HT-29 (cell line): ENCODE measurements at regions not wholly inside any gene's neighbourhood (a gene's known extent, or its start where the extent isn't known, plus 50 kb on each side); places are given as distances from the start of the nearest gene placed in this dataset.
"Not testable (repeated sequence)": the region's sequence is repeated elsewhere in the genome, so short reads cannot be mapped to it uniquely, and the experiment has no call there.

Experiments
- DNase-seq: peaks from one replicate; pipeline ENCODE4 v3.0.0-alpha.2; 2015; ENCODE audit warnings: low spot score

DNA sequence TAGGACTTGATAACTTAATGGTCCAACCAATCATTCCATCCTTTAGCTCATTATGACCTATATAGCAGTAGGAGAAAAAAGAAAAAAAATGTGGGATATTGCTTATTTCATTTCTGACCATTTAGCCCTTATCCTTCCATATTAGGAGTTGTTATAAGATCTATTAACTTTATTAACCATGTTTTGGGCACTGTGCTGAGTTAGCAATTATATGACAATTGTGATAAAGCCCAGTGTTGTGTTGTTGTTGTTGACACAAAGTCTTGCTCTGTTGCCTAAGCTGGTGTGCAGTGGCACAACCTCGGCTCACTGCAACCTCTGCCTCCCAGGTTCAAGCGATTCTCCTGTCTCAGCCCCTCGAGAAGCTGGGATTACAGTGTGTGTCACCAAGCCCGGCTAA lies 569.7 kb upstream of the FOXG1 start:
- DNase-seq: no peak

DNA sequence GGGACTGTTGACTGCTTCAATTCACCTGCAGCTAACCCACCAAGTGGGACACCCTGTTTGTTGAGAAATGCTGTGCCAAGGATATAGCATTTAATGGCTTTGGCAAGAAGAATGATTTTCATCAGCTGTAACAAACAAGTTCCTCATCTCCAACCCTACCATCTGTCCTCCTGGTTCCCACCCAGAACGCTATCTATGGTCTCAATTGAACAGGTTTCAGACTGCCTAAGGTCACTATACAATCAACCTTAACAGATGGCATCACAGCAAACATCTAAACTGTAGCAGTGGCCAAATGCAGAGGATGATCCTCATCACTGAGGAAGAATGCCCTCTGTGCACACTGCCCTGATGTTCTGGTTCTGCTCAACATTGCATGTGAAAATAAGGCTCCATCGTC lies 546.2 kb upstream of the FOXG1 start:
- no peak for DNase-seq

DNA sequence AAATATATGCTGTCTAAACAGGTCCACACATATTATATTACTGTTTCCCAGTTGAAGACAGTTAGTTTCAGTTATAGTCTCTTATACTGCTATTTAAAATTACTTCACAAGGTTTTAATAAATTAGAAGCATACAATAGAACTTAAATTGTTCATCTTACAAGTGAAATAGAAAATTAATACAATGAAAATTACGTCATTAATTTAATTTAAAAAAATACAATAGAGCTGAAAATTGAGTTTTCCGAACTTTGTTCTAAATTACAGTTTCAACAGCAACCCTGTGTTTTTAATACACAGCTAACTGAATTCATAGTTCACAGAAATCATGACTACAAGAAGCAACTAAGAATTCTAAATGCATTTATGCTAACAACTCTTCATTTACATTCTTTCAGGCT lies 525.7 kb upstream of the FOXG1 start:
- DNase-seq: no peak

DNA sequence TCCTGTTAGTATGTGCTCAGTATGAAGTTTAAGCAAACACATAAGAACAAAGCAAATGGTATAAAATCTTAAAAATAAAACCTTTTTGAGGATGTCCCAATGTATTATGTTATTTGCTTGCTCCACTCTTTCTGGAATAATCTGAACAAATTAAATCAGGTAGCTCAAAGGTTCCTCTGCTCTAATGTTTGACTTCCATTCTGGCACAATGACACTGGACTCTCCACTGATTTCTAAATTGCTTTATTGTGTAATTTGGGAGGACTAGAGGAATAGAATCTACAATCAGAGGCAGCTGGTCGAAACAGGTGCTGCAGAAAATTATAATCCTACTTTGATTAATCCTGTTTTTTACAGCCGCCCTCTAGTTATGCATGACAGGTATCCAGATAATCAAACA lies 523.7 kb upstream of the FOXG1 start:
- DNase-seq: no peak

DNA sequence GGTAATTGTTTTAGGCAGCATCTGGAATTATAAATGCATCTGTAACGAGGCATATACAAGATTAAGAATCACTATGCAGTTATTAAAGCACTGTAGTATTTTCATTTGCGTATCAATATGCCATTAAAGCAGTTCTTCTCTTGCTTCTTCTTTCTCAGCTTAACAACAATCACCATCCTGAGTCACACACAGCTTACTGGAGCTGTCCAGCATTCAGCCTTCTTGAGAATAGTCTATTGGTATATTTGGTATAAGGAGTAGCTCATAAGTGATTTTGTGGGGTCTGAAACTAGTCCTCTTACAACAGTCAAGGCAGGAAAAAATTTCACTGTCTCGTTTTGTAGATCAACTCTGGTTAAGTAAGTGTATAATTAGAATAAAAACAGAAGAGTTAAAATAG lies 523.0 kb upstream of the FOXG1 start:
- no peak for DNase-seq

DNA sequence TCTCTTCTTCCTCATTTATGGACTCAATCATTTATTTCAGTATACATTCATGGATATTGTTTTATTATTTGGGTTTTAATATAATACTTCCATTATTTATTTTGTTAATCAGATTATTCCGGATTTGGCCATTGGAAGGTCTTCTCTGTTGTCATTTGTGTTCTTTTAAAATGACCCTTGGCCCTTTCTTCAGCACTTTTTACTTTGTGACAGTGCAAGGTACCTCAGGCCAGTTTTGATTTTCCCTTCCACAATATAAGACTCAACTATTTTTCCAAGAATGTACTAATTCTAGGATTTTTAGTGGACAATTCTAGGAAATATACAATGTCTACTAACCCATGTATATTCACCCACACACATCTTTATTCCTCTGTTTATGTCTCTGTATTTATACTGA lies 521.4 kb upstream of the FOXG1 start:
- no peak for DNase-seq

DNA sequence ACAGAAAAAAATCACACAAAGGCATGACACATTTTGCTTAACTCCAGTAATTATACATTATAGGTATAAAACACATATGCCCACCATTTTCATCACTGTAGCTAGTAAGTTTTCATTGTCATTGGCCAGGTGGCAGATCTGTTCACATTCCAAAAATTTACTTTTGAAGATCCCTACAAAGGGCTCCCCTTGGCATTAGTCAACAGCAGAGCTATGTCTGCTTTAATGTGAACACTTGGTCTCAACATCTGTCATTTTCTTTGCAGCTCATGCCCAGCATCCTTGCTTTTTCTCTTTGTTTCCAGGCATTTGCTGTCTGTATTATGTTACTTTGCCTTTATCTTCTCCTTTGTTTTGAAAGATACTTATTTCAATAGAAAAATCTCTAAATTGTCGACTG lies 519.1 kb upstream of the FOXG1 start:
- no peak for DNase-seq

DNA sequence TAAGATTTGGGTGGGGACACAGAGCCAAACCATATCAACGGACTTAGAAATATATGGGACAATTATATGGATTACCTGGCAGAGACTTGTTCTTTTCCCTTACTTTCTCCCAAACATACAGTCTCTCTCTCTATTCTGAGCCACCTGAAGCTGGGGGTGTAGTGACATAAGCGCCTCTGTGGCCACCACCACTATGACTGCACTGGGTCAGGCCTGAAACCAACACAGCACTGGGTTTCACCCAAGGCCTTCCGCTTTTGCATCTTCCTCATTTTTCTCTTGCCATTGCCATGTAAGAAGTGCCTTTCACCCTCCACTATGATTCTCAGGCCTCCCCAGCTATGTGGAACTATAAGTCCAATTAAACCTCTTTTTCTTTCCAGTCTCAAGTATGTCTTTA lies 514.5 kb upstream of the FOXG1 start:
- not testable (repeated sequence) for DNase-seq

DNA sequence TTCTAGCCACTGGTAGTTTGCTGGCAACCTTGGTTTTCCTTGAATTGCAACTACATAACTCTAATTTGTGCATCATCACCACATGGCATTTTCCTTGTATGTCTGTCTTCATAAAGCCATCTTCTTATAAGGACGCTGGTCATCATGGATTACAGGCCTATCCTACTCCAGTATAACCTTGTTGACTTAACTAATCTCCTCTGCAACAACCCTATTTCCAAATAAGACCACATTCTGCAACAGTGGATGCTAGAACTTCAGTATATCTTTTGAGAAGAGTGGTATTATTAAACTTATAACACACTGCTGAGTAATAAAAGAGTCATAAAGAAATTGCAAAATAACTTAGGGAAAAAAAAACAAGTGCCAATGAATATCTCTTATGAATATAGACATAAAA lies 511.8 kb upstream of the FOXG1 start:
- no peak for DNase-seq

DNA sequence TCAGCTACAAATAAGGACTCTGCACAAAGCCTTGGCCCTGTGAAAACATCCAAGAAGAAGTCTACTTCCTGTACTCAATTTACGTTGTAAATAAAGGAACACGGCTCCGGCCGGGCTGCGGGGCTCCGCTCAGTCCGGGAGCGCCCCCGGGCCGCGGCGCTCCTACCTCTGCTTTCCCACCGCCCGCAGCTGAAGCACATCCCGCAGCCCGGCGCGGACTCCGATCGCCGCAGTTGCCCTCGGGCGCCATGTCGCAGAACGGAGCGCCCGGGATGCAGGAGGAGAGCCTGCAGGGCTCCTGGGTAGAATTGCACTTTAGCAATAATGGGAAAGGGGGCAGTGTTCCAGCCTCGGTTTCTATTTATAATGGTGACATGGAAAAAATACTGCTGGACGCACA lies 502.3 kb upstream of the FOXG1 start:
- DNase-seq: no peak

DNA sequence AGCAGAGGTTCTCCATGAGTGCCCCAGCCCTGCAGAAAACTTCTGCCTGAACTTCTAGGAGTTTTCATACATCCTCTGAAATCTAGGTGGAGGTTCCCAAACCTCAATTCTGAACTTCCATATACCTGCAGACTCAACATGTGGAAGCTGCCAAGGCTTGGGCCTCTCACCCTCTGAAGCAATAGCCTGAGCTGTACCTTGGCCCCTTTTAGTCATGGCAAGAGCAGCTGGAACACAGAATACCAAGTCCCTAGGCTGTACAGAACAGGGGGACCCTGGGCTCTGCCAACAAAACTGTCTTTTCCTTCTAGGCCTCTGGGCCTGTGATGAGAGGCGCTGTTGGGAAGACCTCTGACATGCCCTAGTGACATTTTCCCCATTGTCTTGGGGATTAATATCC lies 494.3 kb upstream of the FOXG1 start:
- no peak for DNase-seq

DNA sequence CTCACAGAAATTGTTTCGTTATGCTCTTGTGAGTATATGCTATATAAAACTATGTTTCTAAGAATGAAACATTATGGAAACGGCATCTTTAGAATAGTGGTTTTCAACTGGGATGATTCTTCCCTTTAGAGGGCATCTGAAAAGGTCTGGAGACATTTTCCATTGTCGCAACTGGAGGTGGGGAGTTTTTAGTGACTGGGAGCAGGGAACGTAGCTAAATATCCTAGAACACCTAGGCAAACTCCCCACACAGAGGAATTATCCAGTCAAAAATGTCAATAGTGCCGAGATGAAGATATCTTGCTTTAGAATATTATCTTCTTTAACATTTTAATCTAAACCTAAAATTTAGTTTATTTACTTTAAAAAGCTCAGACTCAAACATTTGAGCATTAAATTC lies 486.1 kb upstream of the FOXG1 start:
- DNase-seq: no peak

DNA sequence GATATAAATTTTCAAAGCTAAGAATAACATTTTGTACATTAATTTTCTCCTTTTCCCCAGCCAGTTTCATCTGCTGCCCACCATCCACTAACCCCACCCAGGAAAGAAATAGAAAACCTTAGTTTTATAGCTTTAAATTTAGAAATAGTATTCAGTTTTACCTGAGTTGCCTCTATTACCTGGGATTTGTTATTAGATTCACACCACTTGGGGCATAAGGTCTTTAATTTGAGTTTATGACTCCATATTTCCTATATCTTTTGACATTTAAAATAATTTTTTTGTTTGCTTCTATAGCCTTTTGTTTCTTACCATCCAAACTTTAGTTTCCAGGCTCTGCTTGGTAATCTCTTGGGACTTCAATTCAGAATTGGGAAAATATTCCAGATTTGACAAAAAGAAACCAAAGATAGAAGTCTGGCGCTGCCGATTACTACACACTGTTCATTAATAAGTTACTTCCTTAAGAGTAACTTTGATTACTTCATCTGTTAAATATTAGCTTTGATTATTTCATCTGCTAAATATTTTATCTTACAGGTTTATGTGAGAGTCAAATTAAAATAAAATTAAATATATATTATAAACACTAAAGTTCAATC lies 485.5 kb upstream of the FOXG1 start:
- DNase-seq: no peak

DNA sequence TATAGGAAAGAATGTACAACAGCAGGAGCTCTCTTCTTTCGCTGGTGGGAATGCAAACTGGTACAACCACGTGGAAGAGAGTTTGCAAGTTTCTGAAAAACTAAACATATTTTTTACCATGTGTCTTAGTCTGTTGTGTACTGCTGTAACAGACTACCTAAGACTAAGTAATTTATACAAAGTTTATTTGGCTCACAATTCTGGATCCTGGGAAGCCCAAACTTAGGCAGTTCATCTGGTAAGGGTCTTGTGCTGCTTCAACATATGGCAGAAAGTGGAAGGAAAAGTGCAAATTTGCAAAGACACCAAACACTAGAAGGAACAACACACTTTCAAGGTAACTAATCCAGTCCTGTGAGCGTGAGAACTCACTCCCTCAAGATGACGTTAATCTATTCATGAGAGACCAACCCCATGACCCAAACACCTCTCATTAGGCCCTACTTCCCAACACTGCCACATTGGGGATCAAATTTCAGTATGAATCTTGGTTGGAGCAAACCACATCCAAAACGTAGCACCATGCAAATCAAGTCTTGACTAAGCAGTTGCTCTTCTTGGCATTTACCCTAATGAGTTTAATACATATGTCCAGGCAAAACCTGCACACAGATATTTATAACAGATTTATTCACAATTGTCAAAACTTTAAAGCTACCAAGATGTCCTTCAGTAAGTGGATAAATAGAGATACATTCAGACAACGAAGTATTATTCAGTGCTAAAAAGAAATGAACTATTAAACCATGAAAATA lies 481.9 kb upstream of the FOXG1 start:
- DNase-seq: no peak

DNA sequence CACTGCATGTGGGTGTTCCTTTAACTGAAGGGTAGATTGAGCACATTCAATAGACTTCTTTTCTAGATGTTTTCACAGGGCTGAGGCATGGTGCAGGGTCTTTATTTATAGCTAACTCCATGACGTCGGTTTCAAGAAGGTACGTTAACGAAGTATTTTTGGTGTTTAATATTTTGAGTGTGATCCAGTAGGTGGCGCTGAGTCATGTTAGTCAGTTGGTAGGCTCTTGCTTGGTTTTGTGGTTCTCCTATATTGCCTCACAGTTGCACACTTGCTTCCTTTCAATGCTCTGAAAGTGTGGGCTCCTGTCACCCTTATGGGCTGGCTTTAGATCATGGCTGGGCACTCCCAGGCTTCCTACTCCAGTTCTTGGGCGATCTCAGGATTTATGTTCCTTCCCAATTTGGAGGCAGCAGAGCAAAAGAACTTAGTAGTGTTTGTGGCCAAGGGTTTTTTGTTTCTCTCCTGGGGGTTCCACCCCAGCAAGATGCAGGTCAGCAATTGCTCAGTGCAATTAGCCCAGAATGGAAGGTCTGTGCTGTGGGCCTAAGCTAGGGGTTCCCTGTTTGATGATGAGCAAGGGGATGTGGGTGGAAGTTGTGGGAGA lies 471.6 kb upstream of the FOXG1 start:
- DNase-seq: peak; percentile 23

DNA sequence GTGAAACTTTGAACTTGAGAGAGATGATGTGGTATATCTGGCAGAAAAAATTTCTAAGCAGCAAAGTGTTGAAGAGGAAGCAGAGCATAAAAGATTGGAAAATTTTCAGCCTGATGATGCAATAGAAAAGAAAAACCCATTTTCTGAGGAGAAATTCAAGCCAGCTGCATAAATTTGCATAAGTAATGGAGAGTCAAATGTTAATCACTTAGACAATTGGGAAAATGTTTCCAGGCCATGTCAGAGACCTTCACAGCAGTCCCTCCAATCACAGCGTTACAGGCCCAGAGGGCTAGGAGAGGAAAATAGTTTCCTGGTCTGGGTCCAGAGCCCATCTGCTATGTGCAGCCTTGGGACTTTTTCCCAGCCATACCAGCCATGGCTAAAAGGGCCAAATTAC lies 469.0 kb upstream of the FOXG1 start:
- no peak for DNase-seq

DNA sequence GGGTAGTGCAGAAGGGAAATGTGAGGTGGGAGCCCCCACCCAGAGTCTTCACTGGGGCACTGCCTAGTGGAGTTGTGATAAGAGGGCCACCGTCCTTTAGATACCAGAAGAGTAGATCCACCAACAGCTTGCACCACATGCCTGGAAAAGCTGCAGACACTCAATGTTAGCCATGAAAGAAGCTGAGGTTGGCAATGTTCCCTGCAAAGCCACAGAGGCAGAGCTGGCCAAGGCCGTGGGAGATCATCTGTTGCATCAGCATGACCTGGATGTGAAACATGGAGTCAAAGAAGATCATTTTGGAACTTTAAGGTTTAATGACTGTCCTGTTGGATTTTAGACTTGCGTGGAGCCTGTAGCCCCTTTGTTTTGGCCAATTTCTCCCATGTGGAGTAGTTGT lies 468.4 kb upstream of the FOXG1 start:
- DNase-seq: no peak

DNA sequence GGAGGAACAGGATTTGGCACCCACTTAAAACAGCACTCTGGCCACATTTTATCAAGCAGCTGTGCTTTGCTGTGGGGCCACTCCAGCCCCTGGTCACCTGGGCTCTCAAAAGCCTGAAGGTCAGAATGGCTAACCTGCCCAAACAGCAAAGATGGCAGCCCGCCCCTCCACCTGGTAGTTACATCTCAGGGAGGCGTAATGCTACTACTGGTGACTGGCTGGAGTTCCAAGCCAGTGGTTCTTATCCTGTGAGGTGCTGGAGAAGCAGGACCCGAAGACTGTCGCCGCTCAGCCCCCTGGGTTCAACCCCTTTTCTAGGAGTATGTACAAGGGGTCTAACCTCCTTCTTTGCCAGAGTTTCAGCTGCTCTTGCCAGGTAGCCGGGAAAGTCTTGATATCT lies 467.4 kb upstream of the FOXG1 start:
- DNase-seq: no peak

DNA sequence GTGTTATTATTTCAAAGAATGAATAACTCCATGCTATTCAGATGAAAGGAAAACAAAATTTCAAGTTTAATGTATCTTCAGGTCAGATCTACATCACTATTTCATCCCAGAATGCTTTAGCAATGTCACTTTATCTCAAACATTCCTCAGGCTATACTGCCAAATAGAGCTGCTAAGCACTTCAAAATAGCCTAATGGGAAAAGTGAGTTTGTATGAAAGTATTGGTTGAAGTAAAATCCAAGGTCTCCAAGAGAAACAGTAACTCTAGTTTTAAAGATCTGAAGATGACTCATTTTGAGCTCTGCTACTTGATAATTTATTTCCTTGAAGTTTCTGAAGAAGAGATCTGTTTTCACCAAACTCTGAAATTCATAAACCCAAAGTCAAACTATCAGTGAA lies 466.2 kb upstream of the FOXG1 start:
- DNase-seq: no peak

DNA sequence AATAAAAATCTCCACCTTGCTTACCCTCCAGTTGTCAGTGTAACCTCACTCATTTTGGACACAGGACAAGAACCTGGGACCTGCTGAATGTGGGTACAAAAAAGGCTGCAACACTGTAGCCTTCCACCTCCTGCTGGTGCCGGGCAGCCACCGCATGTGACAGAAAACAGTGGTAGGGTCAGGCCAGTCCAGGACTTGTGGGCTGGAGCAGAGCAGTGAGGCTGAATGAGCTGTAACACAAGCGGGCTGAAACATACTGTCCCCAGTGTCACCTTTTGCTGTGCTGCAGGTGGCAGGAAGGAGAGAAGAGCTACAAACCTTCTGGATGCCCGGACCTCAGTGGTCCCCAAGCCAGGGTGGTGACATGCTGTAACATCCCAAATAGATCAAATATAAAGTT lies 465.4 kb upstream of the FOXG1 start:
- DNase-seq: no peak

DNA sequence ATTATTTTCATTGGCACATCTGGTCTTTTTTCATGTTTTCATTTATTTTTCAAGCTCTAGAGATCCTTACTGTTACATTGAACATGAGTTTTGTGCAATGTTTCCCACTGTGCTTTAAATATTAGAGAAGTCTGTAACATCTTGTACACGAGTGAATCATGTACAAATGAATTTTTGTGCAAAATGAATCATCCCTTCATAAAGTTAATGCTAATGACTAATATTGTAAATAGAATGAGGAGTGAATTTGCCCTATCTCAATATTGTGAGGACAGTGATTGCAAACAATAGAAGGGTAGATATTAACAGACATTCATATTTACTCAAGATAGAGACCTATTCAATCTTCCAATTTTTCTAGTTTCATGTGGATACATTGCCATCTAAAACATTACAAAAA lies 463.3 kb upstream of the FOXG1 start:
- peak; percentile 6 for DNase-seq

DNA sequence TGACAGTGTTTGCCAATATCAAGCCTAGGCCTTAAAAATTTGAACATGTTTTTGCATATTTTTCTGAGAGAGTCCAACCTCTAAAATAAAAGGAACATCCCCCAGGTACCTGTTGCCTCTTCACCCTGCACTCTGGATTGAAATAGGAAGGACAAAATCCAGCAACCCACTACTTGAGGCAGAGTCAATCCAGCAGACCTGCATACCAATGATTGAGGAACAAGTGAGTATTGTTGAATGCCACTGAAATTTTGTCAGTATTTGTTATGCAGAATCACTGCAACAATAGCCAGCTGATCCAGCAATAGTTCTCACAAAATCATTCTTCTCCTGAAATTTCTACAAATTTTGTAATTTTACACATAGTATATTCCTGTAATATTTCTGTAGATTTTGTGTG lies 460.6 kb upstream of the FOXG1 start:
- DNase-seq: no peak

DNA sequence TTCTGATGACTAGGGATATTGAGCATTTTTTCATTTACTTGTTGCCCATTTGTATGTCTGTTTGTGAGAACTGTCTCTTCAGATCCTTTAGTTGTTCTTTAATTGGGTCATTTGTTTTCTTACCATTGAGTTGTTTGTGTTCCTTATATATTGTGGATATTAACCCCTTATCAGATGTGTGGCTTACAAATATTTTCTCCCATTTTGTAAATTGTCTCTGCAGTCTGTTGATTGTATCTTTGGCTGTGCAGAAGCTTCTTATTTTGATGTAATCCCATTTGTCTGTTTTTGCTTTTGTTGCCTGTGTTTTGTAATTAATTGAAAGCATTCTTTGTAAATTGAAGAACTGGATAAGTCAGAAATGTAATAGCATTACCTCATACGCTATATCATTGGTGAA lies 459.1 kb upstream of the FOXG1 start:
- no peak for DNase-seq
